H1 (cell line): ENCODE measurements at regions not wholly inside any gene's neighbourhood (a gene's known extent, or its start where the extent isn't known, plus 50 kb on each side); places are given as distances from the start of the nearest gene placed in this dataset.

Experiments used
- ATF3 ChIP-seq: IDR thresholded peaks from 2 replicates; pipeline ENCODE4 v1.6.1; 2011; ENCODE audit warnings: low read depth, mild to moderate bottlenecking, low read length; ENCODE audit not compliant: insufficient read depth
- EZH2 ChIP-seq: fragments of 200-600 bp; sonication (generic); IDR thresholded peaks from 2 replicates; pipeline ENCODE4 v1.7.1; 2012; ENCODE audit warnings: low read depth, mild to moderate bottlenecking, moderate library complexity, low read length, inconsistent platforms; ENCODE audit not compliant: severe bottlenecking
- GABPA ChIP-seq: IDR thresholded peaks from 2 replicates; pipeline ENCODE4 v1.6.1; 2011; ENCODE audit warnings: mild to moderate bottlenecking, low read length, moderate library complexity, borderline replicate concordance; ENCODE audit not compliant: insufficient read depth
- RBBP5 ChIP-seq: IDR thresholded peaks from 2 replicates; pipeline ENCODE4 v1.7.1; 2012; ENCODE audit warnings: low read depth, mild to moderate bottlenecking, inconsistent platforms, low read length, moderate library complexity, borderline replicate concordance
- USF2 ChIP-seq: IDR thresholded peaks from 2 replicates; pipeline ENCODE4 v1.6.1; 2011; ENCODE audit warnings: low read length, improper control_type of control experiment

GRCh38 chr17:33798308-33798707 is 456.8 kb upstream of the CCL2 start (continued):
- TF ChIP-seq ATF3 (no peak), GABPA (no peak), EZH2 (no peak), USF2 (no peak), RBBP5 (no peak)
